GM23338 (cell line): ENCODE measurements at regions not wholly inside any gene's neighbourhood (a gene's known extent, or its start where the extent isn't known, plus 50 kb on each side); places are given as distances from the start of the nearest gene placed in this dataset.

ENCODE experiments used
- ATAC-seq: fragments of 200-7000 bp; cut with Tn5 transposase; 3 replicates; pipeline ENCODE4 v1.9.1; 2020
- DNase-seq: peaks from one replicate; pipeline ENCODE4 v3.0.0-alpha.2; 2015; ENCODE audit warnings: low spot score
- H2AFZ ChIP-seq: fragments of 200-600 bp; sonication (generic); 2 replicates; pipeline ENCODE4 v1.8.0; 2016; ENCODE audit warnings: antibody characterized with exemption, mild to moderate bottlenecking, moderate library complexity
- H3F3A ChIP-seq: fragments of 200-600 bp; sonication (generic); replicated peaks from 2 replicates; pipeline ENCODE4 v1.8.0; 2017; ENCODE audit warnings: antibody characterized with exemption, mixed run types, low read depth
- H3K27ac ChIP-seq: fragments of 200-600 bp; sonication (generic); 2 replicates; pipeline ENCODE4 v1.6.1; 2016; ENCODE audit warnings: low read depth
- H3K27me3 ChIP-seq: fragments of 200-600 bp; sonication (generic); 2 replicates; pipeline ENCODE4 v1.8.0; 2016; ENCODE audit warnings: mild to moderate bottlenecking, mixed run types, moderate library complexity; ENCODE audit not compliant: insufficient read depth
- H3K36me3 ChIP-seq: fragments of 200-600 bp; sonication (generic); 2 replicates; pipeline ENCODE4 v1.8.0; 2016; ENCODE audit warnings: mild to moderate bottlenecking; ENCODE audit not compliant: insufficient read depth
- H3K4me1 ChIP-seq: fragments of 200-600 bp; sonication (generic); 2 replicates; pipeline ENCODE4 v1.8.0; 2016; ENCODE audit warnings: mild to moderate bottlenecking, moderate library complexity; ENCODE audit not compliant: insufficient read depth
- H3K4me2 ChIP-seq: fragments of 200-600 bp; sonication (generic); 2 replicates; pipeline ENCODE4 v1.7.1; 2017; ENCODE audit warnings: mixed run types
- H3K4me3 ChIP-seq: fragments of 200-600 bp; sonication (generic); 2 replicates; pipeline ENCODE4 v1.6.1; 2016; ENCODE audit warnings: mixed run types
- H3K79me2 ChIP-seq: fragments of 200-600 bp; sonication (generic); replicated peaks from 2 replicates; pipeline ENCODE4 v1.8.0; 2017; ENCODE audit warnings: mild to moderate bottlenecking; ENCODE audit not compliant: insufficient read depth
- H3K9me2 ChIP-seq: fragments of 200-600 bp; sonication (generic); 2 replicates; pipeline ENCODE4 v1.8.0; 2017; ENCODE audit not compliant: insufficient read depth
- H4K20me1 ChIP-seq: fragments of 200-600 bp; sonication (generic); replicated peaks from 2 replicates; pipeline ENCODE4 v1.8.0; 2017; ENCODE audit warnings: mild to moderate bottlenecking; ENCODE audit not compliant: insufficient read depth
- H3K27ac Mint-ChIP-seq: 2 replicates; pipeline ENCODE4 v1.8.0; 2020; ENCODE audit warnings: inconsistent platforms, mild to moderate bottlenecking, moderate library complexity, mixed read lengths
- H3K27me3 Mint-ChIP-seq: 3 replicates; pipeline ENCODE4 v1.8.0; 2022; ENCODE audit warnings: low read depth, mild to moderate bottlenecking, moderate library complexity, mixed read lengths, inconsistent platforms; ENCODE audit not compliant: insufficient read depth, poor library complexity
- H3K36me3 Mint-ChIP-seq: 3 replicates; pipeline ENCODE4 v1.8.0; 2021; ENCODE audit warnings: low read depth, mild to moderate bottlenecking, inconsistent platforms, moderate library complexity, mixed read lengths
- H3K4me1 Mint-ChIP-seq: 3 replicates; pipeline ENCODE4 v1.8.0; 2020; ENCODE audit warnings: mild to moderate bottlenecking, inconsistent platforms, mixed read lengths
- H3K4me3 Mint-ChIP-seq: 3 replicates; pipeline ENCODE4 v1.8.0; 2021; ENCODE audit warnings: moderate library complexity, mild to moderate bottlenecking, inconsistent platforms, mixed read lengths
- H3K9me3 Mint-ChIP-seq: 3 replicates; pipeline ENCODE4 v1.8.0; 2020; ENCODE audit warnings: moderate library complexity, mild to moderate bottlenecking, inconsistent platforms, mixed read lengths
- CREB1 ChIP-seq: fragments of 250-450 bp; sonication (Bioruptor Pico); IDR thresholded peaks from 2 replicates; pipeline ENCODE4 v1.5.0; 2020; ENCODE audit warnings: low read depth, mild to moderate bottlenecking, moderate library complexity
- CTCF ChIP-seq, 2 experiments: fragments of 200-600 bp in 1 of 2; sonication (generic) in 1 of 2; conservative IDR thresholded peaks; 2 replicates each; pipeline versions ENCODE4 v1.5.1 to v1.6.1; 2016 to 2017; ENCODE audit warnings: antibody characterized with exemption in 2 of 2, low read depth in 2 of 2, mild to moderate bottlenecking in 2 of 2, moderate library complexity in 1 of 2
- ETS1 ChIP-seq: IDR thresholded peaks from 2 replicates; pipeline ENCODE4 v1.6.1; 2016; ENCODE audit warnings: antibody characterized with exemption
- EZH2 ChIP-seq: fragments of 200-600 bp; sonication (generic); IDR thresholded peaks from one replicate; pipeline ENCODE4 v1.8.0; 2017; ENCODE audit warnings: antibody characterized with exemption, mild to moderate bottlenecking, low read depth; ENCODE audit not compliant: unreplicated experiment
- EZH2phosphoT487 ChIP-seq: fragments of 200-600 bp; sonication (generic); IDR thresholded peaks from one replicate; pipeline ENCODE4 v1.8.1; 2018; ENCODE audit warnings: antibody characterized with exemption; ENCODE audit not compliant: unreplicated experiment
- JUNB ChIP-seq: IDR thresholded peaks from one replicate; pipeline ENCODE4 v1.6.1; 2016; ENCODE audit warnings: antibody characterized with exemption; ENCODE audit not compliant: unreplicated experiment
- NANOG ChIP-seq: IDR thresholded peaks from 2 replicates; pipeline ENCODE4 v1.6.1; 2016; ENCODE audit warnings: antibody characterized with exemption, borderline replicate concordance
- POLR2AphosphoS5 ChIP-seq: IDR thresholded peaks from 2 replicates; pipeline ENCODE4 v1.6.1; 2016; ENCODE audit warnings: antibody characterized with exemption, low read depth
- REST ChIP-seq: IDR thresholded peaks from one replicate; pipeline ENCODE4 v1.6.1; 2018; ENCODE audit warnings: antibody characterized with exemption; ENCODE audit not compliant: unreplicated experiment
- STAT1 ChIP-seq: IDR thresholded peaks from one replicate; pipeline ENCODE4 v1.6.1; 2016; ENCODE audit warnings: antibody characterized with exemption; ENCODE audit not compliant: unreplicated experiment
- ZNF331 ChIP-seq: fragments of 250-450 bp; sonication (Bioruptor Pico); IDR thresholded peaks from 2 replicates; pipeline ENCODE4 v1.5.0; 2020; ENCODE audit warnings: low read depth, mild to moderate bottlenecking, moderate library complexity
- ZNF462 ChIP-seq: fragments of 250-450 bp; sonication (Bioruptor Pico); IDR thresholded peaks from 2 replicates; pipeline ENCODE4 v1.5.0; 2020; ENCODE audit warnings: mild to moderate bottlenecking, moderate library complexity

GRCh38 chr1:56168176-56168575 lies 411.2 kb downstream of the PLPP3 start:
- TF ChIP-seq POLR2AphosphoS5 (no peak), CREB1 (CRISPR knock-in tag) (no peak), EZH2 (no peak), REST (no peak), STAT1 (no peak), NANOG (no peak), CTCF (conservative IDR thresholded peaks at IDR 0.05; ENCODE audit: low read depth in 2 of 2) (no peak), JUNB (no peak), EZH2phosphoT487 (no peak), ZNF331 (CRISPR knock-in tag) (no peak), ETS1 (no peak), ZNF462 (CRISPR knock-in tag) (no peak)
- H3K4me1 Mint-ChIP-seq = peaks cover 12% of the 10 kb centered on the region
- no peak overlapping the region for H3K27ac Mint-ChIP-seq
- H3K4me1 ChIP-seq = peaks cover 10% of the 10 kb centered on the region
- no peak overlapping the region for H3K4me3 ChIP-seq
- peak overlapping the region; percentile 53 for H3K4me2 ChIP-seq
- DNase-seq (no peak), ATAC-seq (no peak)
- H3K36me3 Mint-ChIP-seq = no peaks in the 10 kb centered on the region
- no peak overlapping the region for H3K4me3 Mint-ChIP-seq
- no peaks in the 10 kb centered on the region for H3K9me3 Mint-ChIP-seq
- H3K27me3 Mint-ChIP-seq = no peaks in the 10 kb centered on the region
- H3F3A ChIP-seq = no peaks in the 10 kb centered on the region
- no peaks in the 10 kb centered on the region for H3K9me2 ChIP-seq
- H3K27ac ChIP-seq = no peak overlapping the region
- H3K36me3 ChIP-seq = no peaks in the 10 kb centered on the region
- no peaks in the 10 kb centered on the region for H3K27me3 ChIP-seq
- no peaks in the 10 kb centered on the region for H3K79me2 ChIP-seq
- H2AFZ ChIP-seq = no peak overlapping the region
- H4K20me1 ChIP-seq = no peaks in the 10 kb centered on the region
